Myocyte (in vitro differentiated cells): ENCODE measurements at regions not wholly inside any gene's neighbourhood (a gene's known extent, or its start where the extent isn't known, plus 50 kb on each side); places are given as distances from the start of the nearest gene placed in this dataset.
"Not testable (repeated sequence)": the region's sequence is repeated elsewhere in the genome, so short reads cannot be mapped to it uniquely, and the experiment has no call there.

ENCODE experiments used
- DNase-seq: peaks from one replicate; pipeline ENCODE4 v3.0.0-alpha.2; 2012; ENCODE audit warnings: low read depth

- not testable (repeated sequence) for DNase-seq
Observed at GRCh38 chr3:166258293-166258850, 421.1 kb upstream of the BCHE start.

GRCh38 chr3:166257715-166258114 is 420.5 kb upstream of the BCHE start:
- DNase-seq, result no peak

GRCh38 chr3:166248784-166249183 is 411.6 kb upstream of the BCHE start:
- DNase-seq, result no peak

- no peak for DNase-seq
Observed at GRCh38 chr3:166243511-166243910, 406.3 kb upstream of the BCHE start.

GRCh38 chr3:166223120-166223519 is 385.9 kb upstream of the BCHE start:
- no peak for DNase-seq

- DNase-seq, result peak; percentile 26
Observed at GRCh38 chr3:166211451-166211850, 374.2 kb upstream of the BCHE start.

GRCh38 chr3:166209701-166210100 is 372.5 kb upstream of the BCHE start:
- DNase-seq, result no peak

GRCh38 chr3:166205158-166205557 is 367.9 kb upstream of the BCHE start:
- no peak for DNase-seq

GRCh38 chr3:166201476-166201875 is 364.3 kb upstream of the BCHE start:
- DNase-seq, result peak; percentile 3

- no peak for DNase-seq
Observed at GRCh38 chr3:166199491-166199890, 362.3 kb upstream of the BCHE start.

- DNase-seq, result no peak
Observed at GRCh38 chr3:166195808-166196207, 358.6 kb upstream of the BCHE start.

GRCh38 chr3:166191411-166191810 is 354.2 kb upstream of the BCHE start:
- DNase-seq, result no peak

GRCh38 chr3:166190360-166190759 is 353.1 kb upstream of the BCHE start:
- DNase-seq, result no peak

GRCh38 chr3:166187237-166187636 is 350.0 kb upstream of the BCHE start:
- no peak for DNase-seq

GRCh38 chr3:166186003-166186402 is 348.8 kb upstream of the BCHE start:
- no peak for DNase-seq

- peak; percentile 1 for DNase-seq
Observed at GRCh38 chr3:166177130-166177529, 339.9 kb upstream of the BCHE start.

GRCh38 chr3:166171695-166172094 is 334.5 kb upstream of the BCHE start:
- DNase-seq, result no peak

- DNase-seq, result no peak
Observed at GRCh38 chr3:166169681-166170080, 332.5 kb upstream of the BCHE start.

GRCh38 chr3:166127969-166128368 is 290.7 kb upstream of the BCHE start:
- DNase-seq, result no peak

GRCh38 chr3:166125179-166125578 is 288.0 kb upstream of the BCHE start:
- no peak for DNase-seq

- no peak for DNase-seq
Observed at GRCh38 chr3:166123576-166123975, 286.4 kb upstream of the BCHE start.

GRCh38 chr3:166123088-166123487 is 285.9 kb upstream of the BCHE start:
- no peak for DNase-seq

GRCh38 chr3:166118049-166118448 is 280.8 kb upstream of the BCHE start:
- no peak for DNase-seq

GRCh38 chr3:166114448-166114847 is 277.2 kb upstream of the BCHE start:
- DNase-seq, result no peak
